BE2C (cell line): ENCODE measurements at regions not wholly inside any gene's neighbourhood (a gene's known extent, or its start where the extent isn't known, plus 50 kb on each side); places are given as distances from the start of the nearest gene placed in this dataset.

Experiments
- DNase-seq: peaks from one replicate; pipeline ENCODE4 v3.0.0-alpha.2; 2020
- H3K27me3 ChIP-seq: fragments of 250-450 bp; sonication (Bioruptor Pico); 2 replicates; pipeline ENCODE4 v1.5.1; 2020; ENCODE audit warnings: mild to moderate bottlenecking
- H3K36me3 ChIP-seq: fragments of 250-450 bp; sonication (Bioruptor Pico); 2 replicates; pipeline ENCODE4 v1.5.1; 2020; ENCODE audit warnings: mild to moderate bottlenecking
- H3K4me1 ChIP-seq: fragments of 250-450 bp; sonication (Bioruptor Pico); 2 replicates; pipeline ENCODE4 v1.5.1; 2020
- H3K4me3 ChIP-seq: 2 replicates; pipeline ENCODE4 v1.5.1; 2011; ENCODE audit warnings: low read depth, low read length
- H3K9me3 ChIP-seq: fragments of 250-450 bp; sonication (Bioruptor Pico); 2 replicates; pipeline ENCODE4 v1.5.1; 2020
- TF ChIP-seq, protein P1 (sequence below): IDR thresholded peaks from 2 replicates; pipeline ENCODE4 v1.5.1; 2012; ENCODE audit warnings: mild to moderate bottlenecking, low read depth, low read length

GRCh38 chr13:100921139-100921538, 246.5 kb upstream of the TMTC4 start:
- H3K36me3 ChIP-seq = no peaks in the 10 kb centered on the region
- no peak for DNase-seq
- TF ChIP-seq, protein P1, sequence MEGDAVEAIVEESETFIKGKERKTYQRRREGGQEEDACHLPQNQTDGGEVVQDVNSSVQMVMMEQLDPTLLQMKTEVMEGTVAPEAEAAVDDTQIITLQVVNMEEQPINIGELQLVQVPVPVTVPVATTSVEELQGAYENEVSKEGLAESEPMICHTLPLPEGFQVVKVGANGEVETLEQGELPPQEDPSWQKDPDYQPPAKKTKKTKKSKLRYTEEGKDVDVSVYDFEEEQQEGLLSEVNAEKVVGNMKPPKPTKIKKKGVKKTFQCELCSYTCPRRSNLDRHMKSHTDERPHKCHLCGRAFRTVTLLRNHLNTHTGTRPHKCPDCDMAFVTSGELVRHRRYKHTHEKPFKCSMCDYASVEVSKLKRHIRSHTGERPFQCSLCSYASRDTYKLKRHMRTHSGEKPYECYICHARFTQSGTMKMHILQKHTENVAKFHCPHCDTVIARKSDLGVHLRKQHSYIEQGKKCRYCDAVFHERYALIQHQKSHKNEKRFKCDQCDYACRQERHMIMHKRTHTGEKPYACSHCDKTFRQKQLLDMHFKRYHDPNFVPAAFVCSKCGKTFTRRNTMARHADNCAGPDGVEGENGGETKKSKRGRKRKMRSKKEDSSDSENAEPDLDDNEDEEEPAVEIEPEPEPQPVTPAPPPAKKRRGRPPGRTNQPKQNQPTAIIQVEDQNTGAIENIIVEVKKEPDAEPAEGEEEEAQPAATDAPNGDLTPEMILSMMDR = no peak

GRCh38 chr13:100917011-100917410, 242.4 kb upstream of the TMTC4 start:
- TF ChIP-seq, protein P1 = no peak

More at GRCh38 chr13:100921139-100921538, 246.5 kb upstream of the TMTC4 start:
- Histone ChIP-seq H3K4me1 (no peaks in the 10 kb centered on the region), H3K9me3 (no peaks in the 10 kb centered on the region), H3K4me3 (no peak overlapping the region), H3K27me3 (no peaks in the 10 kb centered on the region)

DNA sequence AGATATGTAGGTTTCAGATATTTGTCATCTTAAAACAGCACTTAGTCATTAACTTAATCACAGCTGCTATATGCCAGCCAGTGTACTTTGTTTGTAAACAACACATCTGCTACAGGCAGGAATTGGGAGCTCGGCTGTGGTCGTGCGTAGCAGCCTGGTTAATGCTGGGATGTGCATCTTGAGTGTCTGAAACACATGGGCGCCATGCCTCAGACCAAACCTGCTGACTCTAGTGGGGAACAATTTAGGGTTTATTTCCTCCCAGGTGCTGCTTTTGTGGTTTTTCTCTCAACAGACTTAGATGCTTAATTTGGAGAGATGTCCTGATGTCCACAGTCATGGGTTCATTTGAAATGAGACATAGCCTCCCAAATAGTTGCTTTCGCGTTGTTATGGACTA, 238.5 kb upstream of the TMTC4 start:
- peaks cover 6% of the 10 kb centered on the region; the same call in 1 of the 2 replicates for H3K27me3 ChIP-seq
- no peak for DNase-seq
- TF ChIP-seq, protein P1 = no peak
- no peaks in the 10 kb centered on the region for H3K36me3 ChIP-seq
- H3K9me3 ChIP-seq = no peaks in the 10 kb centered on the region
- no peak overlapping the region for H3K4me3 ChIP-seq
- no peaks in the 10 kb centered on the region for H3K4me1 ChIP-seq

More at GRCh38 chr13:100917011-100917410, 242.4 kb upstream of the TMTC4 start:
- Histone ChIP-seq H3K9me3 (no peaks in the 10 kb centered on the region), H3K4me1 (no peaks in the 10 kb centered on the region), H3K4me3 (no peak overlapping the region), H3K27me3 (peaks cover 6% of the 10 kb centered on the region; the same call in 1 of the 2 replicates), H3K36me3 (no peaks in the 10 kb centered on the region)
- DNase-seq = no peak

GRCh38 chr13:100904293-100904976, 229.8 kb upstream of the TMTC4 start:
- Histone ChIP-seq H3K27me3 (no peaks in the 10 kb centered on the region), H3K36me3 (no peaks in the 10 kb centered on the region), H3K9me3 (no peaks in the 10 kb centered on the region), H3K4me3 (no peak overlapping the region), H3K4me1 (no peaks in the 10 kb centered on the region)
- TF ChIP-seq, protein P1 = no peak
- DNase-seq = no peak

DNA sequence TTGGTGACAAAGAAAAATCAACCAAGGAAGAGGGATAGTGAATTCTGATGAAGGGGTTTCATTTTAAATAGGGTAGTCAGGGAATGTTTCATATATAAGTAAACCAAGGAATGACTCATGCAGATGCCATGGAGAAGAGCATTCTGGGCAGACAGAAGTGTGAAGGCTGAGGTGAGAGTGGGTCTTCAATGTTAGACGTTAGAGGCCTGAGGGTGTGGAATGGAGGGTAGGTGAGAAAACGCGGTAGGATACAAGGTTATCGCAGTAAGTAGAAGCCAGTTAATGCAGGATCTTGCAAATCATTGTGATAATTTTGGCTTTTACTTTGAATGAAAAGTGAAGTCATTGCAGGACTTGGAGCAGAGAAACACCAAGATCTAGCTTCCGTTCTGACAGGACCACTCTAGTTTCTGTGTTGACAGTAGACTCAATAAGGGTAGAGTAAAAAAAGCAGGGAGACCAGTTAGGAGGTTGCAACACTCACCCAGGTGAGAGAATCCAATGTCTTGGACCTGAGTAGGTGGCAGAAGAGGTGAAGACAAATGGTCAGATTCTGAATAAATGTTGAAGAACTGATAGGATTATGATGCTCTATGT, 225.2 kb upstream of the TMTC4 start:
- Histone ChIP-seq H3K27me3 (no peaks in the 10 kb centered on the region), H3K9me3 (no peaks in the 10 kb centered on the region), H3K4me1 (no peaks in the 10 kb centered on the region), H3K4me3 (no peak overlapping the region), H3K36me3 (no peaks in the 10 kb centered on the region)
- TF ChIP-seq, protein P1 = no peak
- DNase-seq = no peak

- Histone ChIP-seq H3K36me3 (no peaks in the 10 kb centered on the region), H3K4me1 (no peaks in the 10 kb centered on the region), H3K27me3 (no peaks in the 10 kb centered on the region), H3K4me3 (no peak overlapping the region), H3K9me3 (no peaks in the 10 kb centered on the region)
- TF ChIP-seq, protein P1 = no peak
- DNase-seq = no peak
Measured at GRCh38 chr13:100898431-100898830, 223.8 kb upstream of the TMTC4 start.
